ENCODE measurements at regions not wholly inside any gene's neighbourhood (a gene's known extent, or its start where the extent isn't known, plus 50 kb on each side); places are given as distances from the start of the nearest gene placed in this dataset.

DNA sequence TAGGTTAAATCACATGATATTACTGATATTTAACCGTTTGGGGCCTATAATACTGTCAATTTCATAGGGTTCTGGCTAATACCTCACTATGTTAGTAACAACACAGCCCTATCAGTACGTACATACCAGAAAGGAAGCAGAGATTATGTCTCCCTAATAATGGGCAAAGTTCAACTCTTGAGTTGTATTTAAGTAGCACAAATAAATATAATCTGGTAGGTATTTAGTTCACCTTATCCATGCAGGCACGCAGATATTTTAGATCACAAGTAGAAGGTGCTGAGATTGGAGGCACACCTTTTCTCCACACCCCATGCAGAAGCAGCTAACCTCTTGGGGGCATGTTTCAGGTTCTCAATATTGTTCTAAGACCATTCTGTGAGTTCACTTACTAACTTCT lies 118.9 kb downstream of the IRS1 start:
- ATAC-seq: no peak

DNA sequence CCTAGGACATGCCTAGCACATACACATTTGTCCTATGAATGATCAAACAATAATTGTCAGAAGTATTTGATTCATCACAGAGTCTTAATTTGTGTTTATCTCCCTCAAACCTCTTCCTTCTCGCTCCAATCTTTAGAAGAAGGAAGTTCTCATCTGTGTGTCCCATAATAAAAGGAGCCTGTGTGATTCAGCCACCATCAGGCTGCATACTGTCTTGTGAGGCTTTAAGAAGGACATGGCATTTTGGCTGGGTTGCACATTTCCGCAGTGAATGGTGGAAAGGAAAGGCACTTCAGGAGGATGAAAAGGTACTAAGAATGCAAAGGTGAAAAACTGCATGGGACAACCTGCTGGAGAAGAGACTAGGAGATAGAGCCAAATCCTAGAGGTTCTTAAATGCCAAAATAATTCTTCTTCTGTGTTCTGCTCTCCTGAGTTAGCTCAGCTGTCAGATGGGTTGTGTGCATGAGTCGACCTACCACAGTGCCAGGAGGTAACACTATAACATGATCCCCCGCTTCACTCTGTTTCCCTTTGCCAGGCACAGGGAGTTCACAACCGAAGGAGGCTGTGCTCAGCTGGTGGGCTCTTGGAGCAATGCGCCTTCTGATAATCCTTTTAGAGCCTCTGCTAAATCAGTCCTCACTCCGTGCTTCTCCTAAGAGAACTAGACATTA lies 120.1 kb downstream of the IRS1 start:
- no peak for ATAC-seq

DNA sequence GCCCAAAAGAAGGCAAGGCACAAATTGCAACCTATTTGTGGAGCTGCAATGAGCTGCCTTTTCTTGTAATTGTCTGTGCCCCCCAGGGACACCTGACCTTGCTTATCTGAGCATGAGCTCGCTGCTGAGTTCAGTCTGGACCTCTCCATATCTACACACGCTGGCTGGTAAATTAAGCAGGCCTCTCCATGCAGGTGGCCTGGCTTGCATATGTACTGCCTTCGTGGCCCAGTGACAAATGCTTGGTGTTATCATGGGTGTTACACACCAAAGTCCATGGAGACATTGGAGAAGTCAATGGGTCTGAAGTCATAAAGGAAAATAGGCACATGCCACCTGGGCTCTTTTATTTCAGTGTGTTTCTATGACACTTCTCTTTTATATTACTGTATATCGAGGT lies 121.2 kb downstream of the IRS1 start:
- ATAC-seq: no peak

DNA sequence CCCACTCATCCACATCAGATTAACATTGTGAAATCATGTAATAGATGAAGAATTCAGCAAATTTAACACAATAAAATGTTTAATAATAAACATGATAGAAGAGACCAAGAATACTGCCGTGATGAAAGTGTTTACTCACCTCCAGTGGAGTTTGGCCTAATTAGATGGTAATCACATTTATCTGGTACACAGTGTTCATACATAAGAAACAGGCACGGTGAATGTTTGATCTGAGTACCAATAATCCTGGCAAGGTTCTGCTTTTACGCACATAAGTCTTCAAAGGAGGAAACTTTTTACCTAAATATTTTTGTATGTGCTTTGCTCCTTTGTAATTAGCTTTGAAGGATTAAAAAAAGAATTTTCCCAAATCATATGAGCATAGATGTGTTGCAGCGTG lies 122.5 kb downstream of the IRS1 start:
- ATAC-seq: no peak

DNA sequence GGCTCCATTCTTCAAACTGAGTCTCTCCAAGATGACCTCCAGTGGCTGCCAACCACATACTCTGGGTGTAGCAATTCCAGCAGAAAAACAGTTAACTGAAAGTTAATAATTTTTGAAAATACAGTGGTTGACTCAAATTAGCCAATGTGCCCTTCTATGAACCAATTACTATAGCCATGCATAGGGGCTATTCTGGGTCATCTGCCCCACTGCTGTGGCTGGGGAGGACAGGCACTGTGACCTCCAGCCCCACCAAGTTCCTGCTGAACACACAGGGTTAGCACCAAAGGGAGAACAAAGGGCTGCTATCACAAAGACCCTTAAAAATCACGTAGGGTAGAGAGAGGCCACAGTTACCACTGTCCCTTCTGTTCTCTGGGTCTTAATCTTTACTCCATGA lies 123.0 kb downstream of the IRS1 start:
- ATAC-seq: no peak

DNA sequence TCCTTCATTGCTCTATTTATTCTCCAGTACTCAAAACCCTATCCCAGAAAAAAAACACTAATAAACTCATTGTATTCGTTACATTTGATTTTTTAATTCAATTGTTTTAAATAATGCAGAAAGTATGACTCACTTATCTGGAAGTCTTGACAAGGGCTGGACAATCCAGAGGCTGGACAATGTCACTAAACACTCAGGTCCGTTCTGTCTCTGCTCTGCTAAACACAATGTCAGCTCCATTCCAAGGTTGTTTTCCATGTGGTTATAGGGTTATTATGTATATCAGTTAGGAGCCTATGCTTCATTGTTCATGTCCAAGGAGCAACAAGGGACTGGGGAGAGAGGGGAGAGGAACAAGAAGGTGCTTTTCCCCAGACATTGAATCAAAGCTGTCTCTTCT lies 125.5 kb downstream of the IRS1 start:
- ATAC-seq: no peak

DNA sequence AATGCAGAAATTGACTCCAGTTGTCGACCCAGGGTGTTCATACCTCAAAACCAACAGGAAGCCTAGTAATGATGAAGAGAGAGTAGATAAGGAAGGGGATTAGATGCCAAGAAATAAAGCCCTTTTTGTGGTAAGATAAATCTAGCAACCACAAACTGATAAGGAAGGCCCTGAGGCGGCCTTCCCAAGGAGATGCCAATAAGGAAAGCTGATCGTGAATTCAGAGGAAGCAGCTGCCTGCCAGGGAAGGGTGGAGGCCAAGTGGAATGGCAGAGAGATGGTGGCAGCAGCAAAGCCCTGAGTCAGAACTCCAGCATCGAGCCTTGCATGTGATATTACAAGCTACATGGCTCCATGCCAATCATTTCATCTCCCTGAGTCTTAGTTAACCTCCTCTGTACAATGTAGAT lies 126.3 kb downstream of the IRS1 start:
- peak; percentile 67 for ATAC-seq

DNA sequence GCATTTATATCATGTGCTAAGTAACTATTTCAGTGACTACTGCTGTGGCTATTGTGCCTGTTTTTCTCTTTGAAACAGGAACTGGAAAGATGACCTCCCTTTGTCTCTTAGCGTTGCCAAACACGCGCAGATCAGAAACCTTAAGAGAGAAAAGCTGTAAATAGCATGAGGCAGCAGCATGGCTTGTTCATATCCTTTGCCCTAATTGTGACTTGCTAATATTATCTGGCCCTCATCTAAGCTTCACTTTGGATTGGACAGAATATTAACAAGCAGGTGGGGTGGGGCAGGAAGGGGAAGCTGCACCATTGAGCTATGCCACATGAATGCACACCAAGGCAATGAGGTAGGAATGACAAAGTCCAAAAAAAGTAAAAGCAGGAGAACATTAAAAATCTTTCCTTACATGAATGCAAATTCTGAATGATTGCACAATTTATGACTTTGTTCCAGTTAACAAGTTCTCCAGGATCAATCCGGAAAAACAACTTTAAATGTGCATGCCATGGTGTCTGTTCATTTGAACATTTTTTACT lies 128.4 kb downstream of the IRS1 start:
- ATAC-seq: peak; percentile 89

DNA sequence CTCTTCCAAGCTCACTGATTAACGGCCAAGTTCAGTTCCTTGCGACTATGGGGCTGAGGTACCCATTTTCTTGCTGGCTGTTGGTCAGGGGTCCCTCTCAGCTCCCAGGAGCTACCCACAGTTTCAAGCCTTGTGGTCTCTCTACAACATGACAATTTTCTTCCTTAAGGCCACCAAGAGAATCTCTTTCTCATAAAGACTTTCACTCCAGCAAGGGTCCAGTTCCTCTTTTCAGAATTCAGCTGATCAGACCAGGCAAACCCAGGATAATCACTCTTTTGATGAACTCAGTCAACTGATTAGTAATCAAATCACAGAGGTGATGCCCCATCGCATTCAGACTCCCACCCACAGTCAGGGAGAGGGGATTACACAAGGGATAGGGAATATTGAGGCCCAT lies 129.7 kb downstream of the IRS1 start:
- no peak for ATAC-seq

DNA sequence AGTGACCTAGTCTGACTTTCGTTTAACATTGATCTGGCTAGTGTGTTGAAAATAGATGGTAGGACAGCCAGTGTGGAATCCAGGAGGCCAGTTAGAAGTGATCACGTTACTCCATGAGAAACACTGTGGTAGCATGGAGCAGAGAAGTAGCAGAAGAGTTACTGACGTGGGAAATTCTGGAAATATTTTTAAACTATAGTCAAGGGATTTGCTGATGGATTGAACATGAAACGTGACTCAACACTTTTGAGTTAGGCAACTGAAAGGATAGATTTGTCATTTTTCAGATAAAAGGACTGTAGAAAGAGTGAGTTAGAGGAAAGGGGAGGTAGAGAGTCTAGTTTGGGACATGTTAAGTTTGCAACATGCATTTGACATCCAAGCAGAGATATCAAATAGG lies 130.4 kb downstream of the IRS1 start:
- ATAC-seq: no peak

DNA sequence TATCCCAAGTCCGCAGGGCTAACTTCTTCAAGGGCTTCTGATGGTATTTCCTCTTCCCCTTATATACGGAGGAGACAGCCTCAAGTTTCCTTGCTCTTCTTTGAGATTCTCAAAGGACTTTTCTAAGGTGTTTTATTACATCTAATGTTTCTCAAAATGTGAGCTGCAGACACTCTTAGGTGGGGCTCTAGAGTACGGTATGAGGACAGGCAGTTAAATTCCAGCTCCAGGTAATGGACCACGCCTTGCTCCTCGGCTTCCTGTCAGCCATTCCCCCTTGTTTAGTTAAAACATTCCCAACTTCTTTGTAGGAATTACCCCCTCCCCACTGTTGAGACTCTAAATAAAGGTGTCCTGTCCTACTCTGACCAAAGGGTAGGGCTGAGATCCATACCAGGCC lies 131.9 kb downstream of the IRS1 start:
- no peak for ATAC-seq

DNA sequence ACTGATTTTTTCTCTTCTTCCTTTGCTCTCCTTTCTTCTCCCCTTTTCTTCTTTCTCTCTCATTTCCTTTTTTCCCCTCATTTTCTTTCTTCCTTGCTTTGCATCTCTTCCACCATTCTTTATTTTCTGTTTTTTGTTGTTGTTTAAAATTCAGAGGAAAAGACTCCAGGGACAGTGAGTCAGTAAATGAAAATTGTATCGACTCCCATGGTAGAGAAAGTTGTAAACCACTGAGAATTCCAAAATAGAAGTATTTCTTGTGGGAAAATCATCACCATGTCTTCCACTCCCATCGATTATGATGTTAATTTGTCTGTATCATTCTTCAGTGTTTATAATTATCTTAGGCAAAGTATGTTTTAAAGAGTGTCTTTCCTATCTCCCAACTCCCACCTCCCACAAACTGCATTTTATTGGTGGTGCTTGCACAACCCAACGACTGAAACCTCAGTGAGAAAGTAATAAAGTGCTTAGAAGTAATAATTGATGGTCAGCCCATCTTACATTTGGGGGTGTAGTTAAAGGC lies 134.3 kb downstream of the IRS1 start:
- ATAC-seq: no peak

DNA sequence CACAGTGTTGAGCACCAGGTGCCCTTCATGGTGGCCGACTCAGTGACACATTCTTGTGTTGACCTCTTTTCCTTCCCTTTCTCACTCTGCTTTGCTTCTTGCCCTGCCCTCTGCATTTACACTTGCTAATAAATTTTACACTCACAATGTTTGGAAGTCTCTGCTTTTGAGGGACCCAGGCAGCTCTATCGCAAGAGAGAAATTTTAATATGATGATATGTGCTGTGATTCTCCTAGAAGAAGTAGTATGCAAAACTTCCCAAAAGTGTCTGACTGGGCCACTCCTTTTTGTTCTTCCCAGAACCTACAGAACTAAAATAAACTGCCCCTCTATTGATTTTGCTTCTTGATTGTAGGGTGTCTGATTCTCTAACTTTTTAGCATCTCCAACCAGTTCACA lies 135.0 kb downstream of the IRS1 start:
- no peak for ATAC-seq

DNA sequence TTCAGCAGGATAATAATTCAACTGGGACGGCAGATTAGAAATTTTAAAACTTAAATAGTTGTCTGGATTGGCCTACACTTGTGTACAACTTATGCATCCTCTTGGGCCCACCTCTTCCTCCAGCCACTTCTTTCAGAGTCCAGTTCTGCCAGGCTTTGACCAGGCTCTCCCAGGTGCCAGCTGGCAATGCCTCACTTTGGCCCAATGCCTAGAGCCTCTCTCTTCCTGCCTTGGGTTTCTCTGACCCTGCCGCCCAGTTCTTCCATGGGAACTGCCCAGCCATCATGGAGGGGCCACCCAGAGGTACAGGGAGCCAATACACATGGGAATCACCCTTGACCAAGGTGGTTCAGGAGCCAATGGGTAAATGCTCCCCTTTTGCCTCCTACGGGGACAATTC lies 135.5 kb downstream of the IRS1 start:
- no peak for ATAC-seq

DNA sequence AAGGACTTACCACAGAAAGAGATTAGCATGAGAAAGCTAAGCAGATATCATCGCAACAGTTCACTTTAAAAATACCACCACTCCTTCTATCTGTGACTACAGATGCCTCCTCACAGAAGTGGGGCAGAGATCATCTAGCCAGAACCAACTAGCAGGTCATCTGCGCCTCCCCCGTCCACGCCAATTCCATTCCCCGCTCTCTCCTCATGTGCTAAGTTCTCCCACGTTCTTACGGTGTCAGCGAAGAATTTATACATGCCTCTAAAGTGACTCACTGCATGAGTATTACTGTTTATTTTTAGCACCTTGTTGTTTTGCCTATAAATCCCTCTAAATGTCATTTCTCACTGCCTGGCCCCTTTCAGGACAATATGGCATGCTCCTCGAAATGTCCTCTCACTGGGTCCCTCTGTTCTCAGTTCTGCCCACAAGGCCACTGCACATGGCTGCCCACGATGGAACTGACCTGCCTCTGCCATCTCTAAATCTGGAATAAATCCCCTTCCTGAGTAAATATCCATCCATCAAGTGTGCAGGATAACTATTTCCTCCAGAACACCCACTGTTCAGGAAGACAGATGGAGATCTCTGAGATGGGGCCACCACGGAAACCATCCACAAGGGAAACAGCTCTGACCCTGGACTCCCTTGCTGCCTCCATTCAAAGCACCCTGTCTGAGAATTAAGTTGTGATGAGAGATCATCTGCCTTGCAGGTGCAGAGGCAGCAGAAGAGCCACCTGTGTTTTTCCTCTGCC lies 137.7 kb downstream of the IRS1 start:
- peak; percentile 48 for ATAC-seq

DNA sequence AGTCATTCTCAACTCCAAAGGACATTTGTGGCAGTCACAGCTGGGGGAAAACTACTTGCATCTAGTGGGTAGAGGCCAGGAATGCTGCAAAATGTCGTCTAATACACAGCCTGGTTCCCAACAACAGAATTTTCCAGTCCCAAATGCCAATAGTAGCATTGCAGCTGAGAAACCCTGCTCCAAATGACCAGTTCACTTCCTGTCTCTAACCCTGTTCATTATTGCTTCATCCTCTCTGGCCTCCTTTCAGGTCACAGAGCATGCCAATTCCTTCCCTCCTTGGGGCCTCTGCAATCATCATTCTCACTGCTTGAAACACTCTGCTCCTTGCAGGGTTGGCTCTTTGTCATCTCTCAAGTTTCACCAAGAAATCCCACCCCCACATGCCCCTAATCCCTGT lies 139.1 kb downstream of the IRS1 start:
- ATAC-seq: peak; percentile 28

DNA sequence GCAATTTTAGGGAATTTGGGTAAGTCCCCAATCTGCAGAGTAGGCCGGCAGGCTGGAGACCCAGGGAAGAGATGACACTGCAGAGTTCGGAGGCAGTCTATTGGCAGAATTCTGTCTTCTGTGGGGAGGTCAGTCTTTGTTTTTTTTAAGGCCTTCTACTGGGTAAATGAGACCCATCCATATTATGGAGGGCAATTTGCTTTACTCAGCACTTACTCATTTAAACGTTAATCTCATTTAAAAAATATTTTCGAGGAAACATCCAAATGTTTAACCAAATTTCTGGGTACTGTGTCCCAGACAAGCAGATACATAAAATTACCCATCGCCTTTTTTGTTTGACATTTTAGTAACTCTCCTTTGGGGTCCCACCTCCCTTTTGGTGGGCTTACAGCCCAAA lies 139.5 kb downstream of the IRS1 start:
- no peak for ATAC-seq

DNA sequence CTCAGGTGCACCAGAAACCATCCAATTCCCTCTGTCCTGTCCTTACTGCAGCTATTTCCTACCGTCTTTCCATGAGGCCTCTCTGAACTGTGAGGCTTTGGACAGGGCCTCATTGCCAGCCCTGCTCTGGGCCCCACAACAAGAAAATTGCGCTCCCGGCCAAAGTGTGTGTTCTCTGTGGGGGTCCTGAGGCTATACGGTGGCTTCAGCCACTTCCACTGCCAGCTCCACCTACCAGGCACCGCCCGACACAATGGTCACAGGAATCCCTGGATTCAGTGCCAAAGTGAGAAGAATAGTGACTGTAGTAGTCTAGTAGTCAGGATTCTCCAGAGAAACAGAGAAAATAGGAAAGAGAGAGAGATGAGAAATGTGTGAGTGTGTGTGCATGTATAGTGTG lies 140.2 kb downstream of the IRS1 start:
- no peak for ATAC-seq

DNA sequence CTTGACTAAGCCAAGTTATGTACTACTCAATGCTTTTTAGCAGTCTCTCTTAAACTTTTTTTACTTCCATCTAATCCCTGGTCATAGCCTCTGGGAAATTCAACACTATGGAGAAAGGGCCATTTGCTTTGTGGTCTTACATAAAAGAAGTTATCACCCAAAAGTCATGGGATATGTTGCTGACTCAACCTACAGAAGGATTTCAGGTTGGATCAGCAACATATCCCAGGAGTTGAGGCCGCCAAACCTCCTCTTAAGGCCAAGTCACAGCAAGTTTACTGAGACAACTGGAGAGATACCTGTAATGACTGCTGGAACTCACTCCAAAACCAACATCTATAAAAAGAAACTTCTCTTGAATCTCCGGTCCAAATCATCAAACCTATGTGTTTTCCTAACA lies 141.1 kb downstream of the IRS1 start:
- ATAC-seq: peak; percentile 48

DNA sequence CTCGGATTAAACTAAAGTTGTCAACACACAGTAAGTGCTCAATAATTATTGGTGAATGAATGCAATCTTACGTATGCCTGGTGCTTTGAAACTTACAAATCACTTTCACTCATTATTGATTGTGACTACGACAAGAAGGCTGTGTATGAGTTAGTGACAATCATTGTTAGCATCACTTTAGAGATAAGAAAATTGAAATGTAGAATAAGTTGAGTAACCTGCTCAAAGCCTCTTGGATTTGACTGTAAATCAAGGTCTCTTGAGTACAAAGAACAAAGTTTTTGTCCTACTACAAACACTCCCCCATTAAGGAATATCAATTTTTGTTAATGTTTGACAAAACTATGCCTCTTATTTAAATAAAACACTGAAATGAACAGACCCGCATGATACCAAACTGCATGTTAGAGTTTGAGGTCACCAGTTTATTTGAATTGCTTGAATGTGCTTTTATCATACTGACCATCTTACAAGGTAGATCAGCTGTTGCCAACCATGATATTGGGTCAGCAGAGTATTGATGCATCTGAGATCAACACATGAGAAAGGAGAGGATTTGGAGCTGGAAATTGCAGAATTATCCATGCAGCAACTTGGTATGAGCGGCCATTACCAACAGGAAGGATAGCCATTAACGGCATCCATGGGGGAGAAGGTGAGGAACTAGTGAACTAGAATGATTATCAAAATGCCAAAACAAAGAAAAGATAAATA lies 142.1 kb downstream of the IRS1 start:
- no peak for ATAC-seq

DNA sequence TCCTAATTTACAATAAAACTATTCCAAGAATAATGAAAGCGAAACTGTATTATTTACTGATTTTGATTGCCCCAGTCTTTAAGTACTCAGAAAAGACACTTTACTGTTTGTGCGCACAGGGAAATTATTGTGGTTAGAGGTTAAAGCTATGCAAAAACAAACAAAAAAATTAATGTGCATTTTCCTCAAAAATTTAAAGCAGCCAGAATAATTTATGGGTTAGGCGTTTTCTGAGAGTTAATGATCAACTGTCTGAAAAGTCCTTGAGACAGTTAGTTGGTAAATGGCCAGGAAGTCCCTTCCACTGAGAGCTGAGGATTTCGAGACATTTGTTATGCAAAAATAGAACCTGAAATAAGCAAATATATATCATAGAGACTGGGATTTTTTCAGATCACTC lies 143.3 kb downstream of the IRS1 start:
- ATAC-seq: no peak

DNA sequence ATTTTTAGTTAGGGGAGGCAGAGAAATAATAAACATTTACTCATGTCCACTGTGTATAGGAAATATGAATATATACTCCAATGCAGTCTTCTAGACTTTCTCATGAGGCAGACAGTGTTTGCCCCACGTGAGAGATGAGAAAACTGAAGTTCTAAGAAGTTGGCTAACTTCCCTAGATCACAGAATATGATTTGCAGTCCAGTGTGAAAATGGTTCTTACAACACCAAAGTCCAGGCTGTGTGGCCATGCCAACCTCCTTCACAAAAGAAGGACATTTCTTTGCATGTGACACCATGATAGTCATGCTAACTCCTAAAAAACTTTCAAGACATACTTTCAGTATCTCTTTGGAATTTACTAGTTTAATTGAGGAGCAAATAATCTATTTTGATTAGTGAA lies 143.7 kb downstream of the IRS1 start:
- no peak for ATAC-seq

DNA sequence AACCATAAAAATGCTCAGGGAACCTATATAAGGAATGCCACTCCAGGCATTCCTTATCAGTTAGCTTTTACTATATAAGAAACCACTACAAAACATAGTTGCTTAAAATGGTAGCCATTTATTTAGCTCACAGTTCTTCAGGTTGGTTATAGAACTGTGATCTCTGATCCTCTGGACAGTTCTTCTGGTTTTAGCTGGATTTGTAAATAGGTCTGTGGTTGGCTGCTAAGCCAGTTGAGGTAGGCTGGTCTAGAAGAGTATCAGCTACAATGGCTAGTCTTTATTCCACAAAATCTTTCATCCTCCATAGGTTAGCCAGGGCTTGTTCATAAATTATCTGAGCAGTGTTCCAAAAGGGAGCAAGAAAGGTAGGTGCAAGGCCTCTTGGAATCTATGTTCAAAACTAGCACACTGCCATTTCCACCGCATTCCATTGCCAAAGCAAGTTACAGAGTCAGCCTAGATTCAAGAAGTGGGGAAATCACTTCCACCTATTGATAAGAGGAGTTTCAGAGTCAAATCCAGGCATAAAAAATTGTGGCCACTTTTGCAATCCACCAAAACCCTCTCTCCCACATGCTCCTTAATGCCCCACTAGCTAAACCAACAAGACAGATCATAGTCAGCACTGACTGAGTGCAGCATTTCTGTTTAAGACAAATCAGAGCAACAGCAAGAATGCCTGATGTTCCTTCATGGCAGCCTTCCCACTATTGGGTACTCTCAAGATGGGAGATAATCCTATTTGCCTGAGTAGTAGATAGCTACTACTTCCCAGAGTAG lies 146.4 kb downstream of the IRS1 start:
- ATAC-seq: no peak

All from esophagus mucosa (tissue), 1 donor.